HL-60/S4 treated with phorbol 12-myristate 13-acetate at 8.2 ng/mL for 4 days and 3 days (cell line): ENCODE measurements at regions not wholly inside any gene's neighbourhood (a gene's known extent, or its start where the extent isn't known, plus 50 kb on each side); places are given as distances from the start of the nearest gene placed in this dataset.

ENCODE experiments used
- in situ Hi-C: fragments of 300-500 bp; cut with MboI; formaldehyde crosslinking; loops from 2 replicates; pipeline ENCODE4 v1.15.0; 2022; ENCODE audit warnings: low sequenced_read_pairs

DNA sequence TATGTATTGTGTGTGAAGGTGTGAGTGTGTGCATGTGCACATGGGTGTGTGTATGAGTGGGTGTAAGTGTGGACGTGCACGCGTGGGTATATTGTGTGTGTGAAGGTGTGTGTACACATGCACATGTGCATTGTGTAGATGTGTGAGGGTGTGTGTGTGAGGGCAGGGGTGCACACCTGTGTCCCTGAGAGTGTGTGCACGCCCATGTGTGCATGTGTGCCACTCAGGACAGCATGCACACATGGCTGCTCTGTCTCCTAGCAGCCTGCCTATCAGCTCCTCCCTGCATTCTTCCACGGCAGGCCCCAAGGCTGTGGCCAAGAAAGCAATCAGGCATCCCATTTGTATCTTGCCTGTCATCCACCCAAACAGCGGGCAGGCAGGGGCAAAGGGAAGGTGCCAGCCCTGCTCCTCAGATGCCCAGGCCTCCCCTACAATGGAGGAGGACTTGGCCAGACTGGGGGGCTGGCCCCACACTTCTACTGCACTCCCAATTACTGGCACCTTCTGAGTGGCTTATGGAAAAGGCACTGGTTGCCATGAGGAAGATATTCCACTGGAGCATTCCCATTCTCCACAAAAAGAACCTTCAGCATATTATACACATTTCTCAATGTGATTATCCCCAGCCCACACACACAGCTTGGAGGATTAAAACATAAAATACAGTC lies 380.4 kb upstream of the ZMIZ1 start:
- in situ Hi-C loops, result no loop called here

DNA sequence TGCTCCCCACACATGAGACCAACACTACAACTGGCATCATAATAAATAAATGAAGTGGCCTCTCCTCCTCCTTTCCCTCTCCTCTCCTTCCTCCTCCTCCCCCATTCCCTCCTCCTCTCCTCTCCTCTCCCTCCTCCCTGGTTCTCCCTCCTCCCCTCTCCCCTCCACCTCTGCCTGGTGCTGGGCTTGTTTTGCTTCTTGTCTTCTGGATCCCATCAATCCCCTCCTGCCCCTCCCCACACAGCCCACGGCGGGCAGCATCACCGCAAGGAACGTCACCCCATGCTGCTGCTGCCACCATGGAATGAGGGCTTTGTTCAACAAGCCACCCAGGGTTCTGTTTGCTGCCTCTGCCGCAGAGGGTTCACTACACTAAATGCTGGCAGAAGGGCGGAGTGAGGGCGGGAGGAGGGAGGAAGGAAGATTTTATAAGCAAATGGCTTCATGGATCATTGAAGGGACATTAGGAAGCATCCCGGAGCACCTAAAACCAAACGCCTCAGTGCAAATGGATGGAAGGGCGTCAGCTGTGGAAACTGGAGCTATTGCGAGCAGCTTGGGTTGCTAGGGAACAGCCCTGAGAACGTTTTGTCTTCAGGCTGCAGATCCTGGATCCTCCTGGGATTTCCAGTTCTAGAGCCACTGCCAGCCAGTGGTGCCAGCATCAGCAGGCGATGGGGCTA lies 379.7 kb upstream of the ZMIZ1 start:
- in situ Hi-C loops, result no loop called here

DNA sequence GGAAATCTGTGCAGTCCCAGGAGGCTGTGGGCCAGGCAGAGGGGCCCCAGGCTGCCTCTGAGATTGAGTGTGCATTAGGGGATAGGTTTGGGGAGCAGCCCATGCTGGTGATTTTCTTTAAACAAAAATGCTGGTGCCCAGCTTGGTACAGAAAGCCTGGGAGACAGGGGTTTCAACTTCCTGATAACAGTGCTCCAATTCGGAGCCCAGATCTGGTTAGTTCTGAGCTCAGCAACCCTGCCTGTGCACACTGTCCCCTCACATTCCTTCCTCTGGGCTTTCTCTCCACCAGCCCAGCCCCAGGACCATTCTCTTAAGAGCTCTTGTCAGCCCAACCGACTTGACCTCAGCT lies 379.2 kb upstream of the ZMIZ1 start:
- in situ Hi-C loops, result no loop called here

DNA sequence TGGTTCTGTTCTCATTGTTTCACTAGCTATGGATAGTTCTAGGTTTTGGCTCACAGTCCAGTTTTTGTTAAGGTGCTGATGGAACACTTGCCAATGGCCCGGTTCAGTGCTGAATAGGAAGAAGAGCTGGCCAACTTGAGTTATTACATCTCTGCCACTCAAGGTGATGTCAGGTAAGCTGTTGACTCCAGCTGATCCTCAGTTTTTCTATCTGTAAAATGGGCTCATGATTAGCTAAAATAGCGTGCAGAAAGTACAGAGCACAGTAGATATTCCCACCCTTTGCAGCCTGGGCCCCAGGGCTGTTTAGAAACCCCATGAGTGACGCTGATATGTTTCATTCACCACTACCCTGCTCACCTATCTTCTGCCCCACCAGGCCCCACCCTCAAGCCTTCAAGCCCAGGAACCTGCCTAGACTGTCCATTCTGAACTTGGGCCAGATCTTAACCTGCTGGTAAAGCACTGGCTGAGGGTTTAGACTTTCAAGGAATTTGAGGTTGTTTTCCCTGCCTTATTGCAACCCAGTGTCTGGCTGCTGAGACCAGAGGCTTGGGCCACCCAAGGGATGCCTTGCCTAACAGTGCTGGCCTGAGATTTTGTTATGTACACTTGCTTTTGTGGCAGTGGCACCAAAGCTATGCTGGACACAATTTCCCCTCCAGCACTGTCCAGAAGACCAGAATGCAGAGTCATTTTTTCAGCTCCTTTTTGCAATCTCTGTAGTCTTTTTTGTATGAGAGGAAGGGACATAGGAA lies 378.2 kb upstream of the ZMIZ1 start:
- in situ Hi-C loops, result no loop called here

DNA sequence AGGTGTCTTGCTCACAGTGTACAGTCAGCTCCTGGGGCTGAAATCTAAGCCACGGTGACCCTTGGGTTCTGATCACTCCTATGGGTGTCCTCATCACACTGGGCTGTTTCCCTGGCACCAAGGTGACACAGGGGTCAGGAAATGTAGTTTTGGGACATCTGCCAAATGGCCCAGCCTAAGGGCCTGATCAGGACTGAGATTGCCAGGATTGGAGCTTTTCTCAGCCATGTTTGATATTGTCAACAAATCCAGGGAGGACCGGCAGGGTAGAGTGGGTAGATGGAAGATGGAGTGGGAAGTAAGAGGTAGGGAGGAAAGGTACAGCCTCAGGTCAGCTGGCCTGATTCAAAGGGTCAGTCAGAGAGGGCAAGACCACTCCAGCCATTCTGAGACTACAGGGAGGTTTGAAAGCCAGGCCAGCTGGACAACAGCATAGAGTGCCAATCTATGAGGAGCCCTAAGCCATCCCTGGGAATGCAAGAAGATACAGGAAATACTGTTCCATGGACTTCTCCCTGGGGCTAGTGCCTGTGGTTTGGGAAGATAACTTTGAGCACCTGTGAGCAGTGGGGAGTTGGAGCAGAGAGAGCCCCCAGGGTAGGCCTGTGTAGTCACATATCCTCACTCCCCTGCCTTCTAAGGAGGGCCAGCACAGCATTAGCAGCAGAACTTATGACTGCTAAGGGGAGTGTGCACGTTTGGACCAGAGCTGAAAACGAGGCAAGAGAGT lies 377.3 kb upstream of the ZMIZ1 start:
- in situ Hi-C loops, result no loop called here

DNA sequence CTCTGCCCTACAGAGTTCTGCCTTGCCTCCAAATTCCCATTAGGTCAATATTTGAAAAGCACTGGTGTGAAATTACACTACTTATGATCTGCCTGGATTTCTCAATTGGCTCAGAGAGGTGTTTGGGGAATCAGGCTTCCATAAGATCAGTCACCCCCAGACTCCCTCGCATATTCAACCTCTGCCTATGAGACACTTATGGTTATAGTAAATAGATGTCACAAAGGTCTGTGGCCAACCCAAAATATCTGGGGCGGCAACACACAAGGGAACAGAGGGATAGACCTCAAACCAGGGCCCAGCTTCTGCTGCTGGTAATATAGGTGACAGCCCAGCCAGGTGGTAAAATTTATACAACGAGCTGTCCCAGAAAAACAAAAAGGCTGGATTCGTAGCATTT lies 376.7 kb upstream of the ZMIZ1 start:
- in situ Hi-C loops, result no loop called here

DNA sequence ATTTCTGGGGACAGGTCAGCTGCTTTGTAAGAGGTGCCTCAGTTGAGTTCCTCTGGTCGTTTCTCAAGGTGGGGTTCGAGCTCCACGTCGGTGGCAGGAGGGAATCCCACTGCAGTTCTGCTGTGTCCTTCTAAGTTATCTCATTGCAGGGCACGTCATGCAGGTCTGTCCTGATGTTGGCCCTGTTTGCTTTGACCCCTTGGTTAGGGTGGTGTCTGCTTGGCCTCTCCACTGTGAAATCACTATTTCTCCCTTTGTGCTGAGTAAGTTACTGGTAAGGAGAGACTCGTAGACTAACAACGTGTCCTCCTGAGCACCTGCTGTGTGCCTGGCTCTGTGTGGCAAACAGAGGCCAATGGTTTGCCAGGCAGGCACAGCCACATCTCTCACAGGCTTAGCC lies 372.9 kb upstream of the ZMIZ1 start:
- in situ Hi-C loops, result no loop called here

DNA sequence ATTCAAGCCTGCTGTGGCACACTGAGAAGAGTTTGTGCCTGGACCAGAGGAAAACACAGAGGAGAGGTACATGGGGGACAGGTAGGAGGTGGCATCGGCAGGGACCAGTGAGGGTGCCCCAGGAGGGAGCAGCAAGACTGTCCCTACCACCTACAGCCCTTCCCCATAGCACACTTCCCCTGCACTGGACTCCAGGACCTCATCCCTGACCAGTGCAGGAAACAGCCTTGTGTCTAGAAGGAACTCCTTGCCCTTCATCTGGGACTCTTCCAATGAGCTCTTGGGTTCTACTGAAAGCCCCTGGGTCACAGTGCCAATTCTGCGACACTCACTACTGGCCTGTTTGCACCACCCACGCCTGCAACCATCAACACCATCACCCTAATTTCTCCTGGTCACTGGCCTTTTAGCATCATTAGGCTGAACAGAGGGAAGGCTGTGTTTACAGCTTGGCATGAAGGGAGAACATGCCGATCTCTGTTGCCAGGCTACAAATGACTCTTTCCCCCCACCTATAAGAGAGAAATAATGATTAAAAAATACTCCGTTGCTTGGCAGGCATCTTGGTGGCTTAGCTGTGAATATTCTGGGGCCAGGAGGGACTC lies 371.9 kb upstream of the ZMIZ1 start:
- in situ Hi-C loops, result no loop called here

DNA sequence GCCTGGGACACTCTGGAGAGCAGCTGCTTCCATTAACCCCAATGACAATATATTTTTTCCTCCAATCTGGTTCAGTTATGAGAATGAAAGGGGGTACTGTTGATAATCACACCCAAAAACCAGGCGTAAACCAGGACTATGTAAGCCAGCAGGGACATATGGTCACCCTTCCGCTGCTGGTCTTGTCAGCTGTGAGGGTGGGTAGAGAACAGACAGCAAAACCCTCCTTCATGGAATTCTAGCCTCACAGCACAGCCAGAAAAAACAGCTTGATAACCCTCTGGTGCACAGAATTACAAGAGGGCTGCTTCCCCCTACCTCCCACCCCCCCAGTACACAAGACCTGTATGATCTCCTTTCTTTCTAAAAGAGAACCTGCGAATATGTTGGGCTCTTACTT lies 368.8 kb upstream of the ZMIZ1 start:
- in situ Hi-C loops, result no loop called here

DNA sequence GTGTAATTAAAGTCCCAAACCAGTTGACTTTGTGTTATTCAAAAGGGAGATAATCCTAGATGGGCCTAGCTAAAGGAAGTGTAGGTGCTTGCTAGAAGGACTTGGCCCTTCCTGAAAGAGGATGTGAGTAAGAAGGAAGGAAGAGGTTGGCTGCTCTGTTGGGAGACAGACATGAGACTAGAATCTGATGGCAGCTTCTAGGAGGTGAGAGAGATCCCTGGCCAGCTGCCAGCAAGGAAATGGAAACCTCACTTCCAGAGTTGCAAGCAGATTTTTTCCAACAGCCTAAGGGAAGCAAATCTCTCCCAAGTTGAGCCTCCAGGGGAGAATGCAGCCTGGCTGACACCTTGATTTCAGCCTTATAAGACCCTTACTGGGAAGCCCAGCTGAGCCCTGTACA lies 368.4 kb upstream of the ZMIZ1 start:
- in situ Hi-C loops, result no loop called here

DNA sequence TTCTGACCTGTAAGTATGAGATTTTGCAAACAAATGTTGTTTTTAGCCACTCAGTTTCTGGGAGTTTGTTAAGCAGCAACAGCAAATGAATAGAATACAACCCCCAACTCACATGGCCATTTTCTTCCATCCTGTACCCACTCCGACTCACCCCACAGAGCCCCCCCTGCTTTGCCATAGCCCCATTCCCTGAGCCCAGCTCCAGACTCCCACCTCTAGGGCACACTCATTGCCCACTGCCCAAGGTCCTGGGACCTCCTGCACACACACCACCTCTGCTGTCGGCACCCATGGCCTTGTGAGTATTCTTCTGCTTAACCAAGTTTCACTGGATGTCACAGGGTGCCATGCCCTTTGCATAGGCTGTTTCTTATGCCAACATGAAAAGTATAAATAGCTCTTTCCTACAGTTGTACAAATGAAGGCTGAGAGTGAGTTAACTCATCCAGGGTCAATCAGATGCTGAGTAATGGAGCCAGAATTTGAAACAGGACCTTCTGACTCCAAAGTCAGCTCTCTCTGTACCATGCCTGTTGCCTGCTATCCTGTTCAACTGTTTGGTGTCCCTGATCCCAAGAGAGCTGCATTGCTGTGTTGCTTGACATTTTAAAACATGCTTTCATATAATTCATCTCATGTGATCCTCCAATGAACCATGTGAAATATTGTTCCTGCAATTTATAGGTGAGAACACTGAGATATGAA lies 367.8 kb upstream of the ZMIZ1 start:
- in situ Hi-C loops, result no loop called here

DNA sequence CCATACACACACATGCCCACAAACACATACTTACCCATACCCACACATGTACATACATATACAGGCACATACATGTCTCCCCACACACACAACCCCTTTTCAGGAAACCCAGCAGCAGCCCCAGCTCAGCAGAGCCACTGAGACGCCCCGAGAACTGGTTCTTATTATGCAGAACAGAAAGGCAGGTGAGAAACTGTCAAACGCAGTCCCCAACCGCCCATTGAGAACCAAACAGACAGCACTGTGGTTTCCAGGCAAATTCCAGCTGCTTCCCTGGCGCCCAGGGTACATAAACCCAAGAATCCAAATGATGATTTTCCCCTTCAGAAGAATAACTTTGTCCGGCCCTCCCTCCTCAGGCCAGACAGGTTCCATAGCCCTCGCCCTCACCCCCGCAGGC lies 366.6 kb upstream of the ZMIZ1 start:
- in situ Hi-C loops, result no loop called here

DNA sequence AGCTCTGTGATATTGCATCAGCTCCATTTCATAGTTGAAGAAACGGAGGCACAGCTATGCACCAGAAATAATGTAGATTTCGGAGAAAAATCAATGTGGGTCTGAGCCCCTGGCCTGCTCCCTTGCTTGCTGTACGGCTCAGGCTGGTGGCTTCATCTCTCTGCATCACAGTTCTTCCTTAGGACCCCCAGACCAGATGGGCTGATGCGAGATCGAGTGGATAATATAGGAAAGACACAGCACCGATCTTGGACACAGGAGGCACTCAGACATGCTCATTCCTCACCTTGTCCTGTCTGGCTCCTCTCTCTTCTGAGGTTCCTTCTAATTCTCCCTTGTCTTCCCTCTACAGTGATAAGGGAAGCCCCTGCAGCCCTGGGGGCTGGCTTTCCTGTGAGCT lies 365.9 kb upstream of the ZMIZ1 start:
- in situ Hi-C loops, result no loop called here

DNA sequence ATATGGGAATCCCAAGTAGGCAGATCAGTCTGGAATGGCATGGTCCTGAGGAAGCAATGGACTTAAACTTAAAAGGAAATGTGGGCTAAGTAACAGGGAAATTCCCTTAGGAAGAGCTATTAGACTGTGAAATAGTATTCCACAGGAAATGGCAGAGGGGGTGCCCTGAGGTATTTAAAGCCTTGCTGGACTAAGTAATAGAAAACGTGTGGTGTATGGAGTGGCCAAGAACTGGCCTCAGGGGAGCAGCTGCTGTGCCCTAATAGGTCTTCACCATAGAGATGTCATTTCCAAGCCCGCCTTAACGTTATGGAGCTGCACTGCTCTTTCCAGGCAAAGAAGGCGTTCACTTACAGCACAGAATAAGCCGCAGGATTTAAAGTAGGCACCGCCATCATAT lies 365.2 kb upstream of the ZMIZ1 start:
- in situ Hi-C loops, result no loop called here

DNA sequence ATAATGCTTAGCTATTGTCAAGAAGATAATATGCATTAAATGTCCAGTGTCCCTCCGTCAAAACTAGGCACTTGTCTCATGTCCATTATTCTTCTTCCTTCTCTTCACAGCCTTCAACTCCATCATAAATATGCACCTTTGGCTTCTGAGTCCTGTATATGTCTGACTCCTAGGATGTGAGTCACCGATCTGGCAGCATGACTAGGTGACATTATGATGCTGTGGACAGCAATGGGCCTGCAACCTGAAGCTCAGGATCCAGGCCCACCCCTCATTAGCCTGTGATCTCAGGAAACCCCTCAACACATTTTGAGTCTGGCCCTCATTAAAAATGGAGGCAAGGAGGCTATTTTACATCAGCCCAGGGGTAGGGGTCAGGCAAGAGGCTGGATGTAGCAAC lies 362.5 kb upstream of the ZMIZ1 start:
- in situ Hi-C loops, result no loop called here

DNA sequence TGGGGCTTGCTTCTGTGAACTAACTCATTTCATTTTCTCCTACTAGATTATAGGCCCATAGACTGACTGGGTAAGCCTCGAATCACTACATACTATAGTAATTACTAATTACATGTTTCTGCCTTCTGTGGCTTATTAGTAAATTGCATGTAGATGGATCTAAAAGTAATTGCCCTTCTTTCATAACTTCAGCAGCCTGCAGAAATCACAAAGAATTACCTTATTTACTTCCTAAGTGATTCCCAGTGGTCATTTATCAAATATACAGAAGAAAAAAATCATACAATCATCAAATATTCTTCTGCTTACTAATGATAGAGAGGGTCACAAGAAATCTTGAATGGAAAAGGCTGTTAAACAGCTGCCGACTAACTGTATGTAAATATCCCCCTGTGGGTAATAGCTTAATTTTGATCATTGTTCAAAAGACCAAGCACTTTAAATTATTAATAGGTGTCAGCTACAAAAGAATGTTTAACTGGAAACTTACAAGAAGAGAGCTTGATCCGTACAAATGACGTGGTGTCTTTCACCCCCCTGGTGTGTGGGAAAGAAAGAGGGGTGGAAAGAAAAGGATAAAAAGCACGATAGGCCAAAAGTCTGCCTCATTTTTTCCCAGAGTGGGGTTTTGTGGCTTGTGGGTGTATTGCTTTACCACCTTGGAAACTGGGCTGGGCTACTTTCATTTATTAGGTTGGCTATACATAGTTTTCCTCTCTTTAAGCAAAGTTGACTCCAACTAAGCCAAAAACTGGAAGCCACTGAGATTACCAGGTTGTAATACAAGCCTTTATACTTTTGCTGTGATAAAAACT lies 361.8 kb upstream of the ZMIZ1 start:
- in situ Hi-C loops, result no loop called here

DNA sequence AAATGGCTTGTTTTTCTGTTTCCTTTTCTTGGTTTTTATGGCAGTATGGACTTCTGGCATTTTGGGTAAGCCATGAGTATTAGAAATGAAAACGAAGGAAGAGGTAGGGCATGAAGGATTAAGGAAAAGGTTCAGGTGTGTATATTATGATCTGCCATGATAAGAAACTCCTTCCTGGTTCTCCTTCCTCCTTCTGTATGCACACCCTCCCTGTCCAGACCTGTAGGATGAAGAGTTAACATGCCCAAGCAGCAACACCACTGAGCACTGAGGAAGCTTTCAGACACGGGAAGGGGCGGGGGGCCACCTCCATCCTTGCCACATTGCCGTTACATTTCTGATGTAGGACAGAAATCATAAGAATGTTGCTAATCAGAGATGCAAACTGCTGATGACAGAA lies 361.0 kb upstream of the ZMIZ1 start:
- in situ Hi-C loops, result no loop called here

DNA sequence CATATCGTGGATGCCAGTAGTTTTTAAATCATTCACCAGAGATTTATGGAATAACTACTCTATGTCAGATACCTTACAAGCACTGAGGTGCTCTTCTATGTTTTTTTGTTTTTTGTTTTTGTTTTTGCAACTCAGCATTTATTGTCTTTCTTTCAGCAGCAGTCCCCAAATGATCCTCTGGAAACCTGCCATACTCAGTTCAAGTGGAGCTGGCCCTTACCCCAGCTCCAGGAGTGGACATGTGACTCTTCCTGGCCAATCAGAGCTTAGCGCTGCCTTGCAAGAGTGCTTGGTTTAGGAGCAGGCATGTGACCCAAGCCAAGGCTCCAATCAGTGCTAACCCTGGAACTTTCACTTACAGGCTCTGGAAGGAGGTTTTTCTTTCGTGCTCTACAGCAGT lies 356.6 kb upstream of the ZMIZ1 start:
- in situ Hi-C loops, result no loop called here

DNA sequence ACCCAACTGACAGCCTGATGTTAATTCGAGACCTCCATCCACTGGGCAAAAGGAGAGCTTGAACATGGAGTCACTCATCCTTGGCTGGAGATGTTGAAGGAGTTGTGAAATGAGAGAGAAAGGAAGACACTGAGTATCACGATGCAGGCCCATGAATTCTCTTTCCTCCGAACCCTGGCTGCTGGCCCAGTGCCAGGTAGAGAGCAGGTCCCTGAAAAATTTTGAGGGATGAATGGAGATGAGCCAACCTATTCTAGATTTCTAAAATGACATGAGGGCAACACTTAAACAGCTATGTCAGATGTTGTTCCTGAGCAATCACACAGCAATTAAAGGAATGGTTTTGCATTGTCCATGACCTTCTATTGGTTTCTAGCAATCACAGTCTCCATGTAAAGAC lies 355.1 kb upstream of the ZMIZ1 start:
- in situ Hi-C loops, result no loop called here

DNA sequence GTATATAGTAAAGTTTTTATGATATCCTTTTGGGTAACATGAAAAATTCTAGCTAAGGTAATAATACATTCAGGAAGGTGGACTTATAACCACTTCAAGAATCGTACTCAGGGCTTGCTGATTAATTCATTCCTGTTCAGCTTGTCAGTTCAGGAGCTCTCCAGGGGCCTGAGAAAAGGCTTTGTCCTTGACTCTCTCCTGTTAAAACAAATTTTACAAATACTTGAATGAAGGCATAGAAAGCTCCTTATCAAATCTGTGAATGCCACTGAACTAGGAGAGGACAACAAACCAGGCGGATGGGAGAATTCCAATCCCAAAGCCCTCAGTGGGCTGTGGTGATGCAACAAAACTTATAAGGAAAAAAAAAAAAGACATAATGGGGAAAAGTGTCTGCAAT lies 354.5 kb upstream of the ZMIZ1 start:
- in situ Hi-C loops, result no loop called here
